ENCODE measurements at regions not wholly inside any gene's neighbourhood (a gene's known extent, or its start where the extent isn't known, plus 50 kb on each side); places are given as distances from the start of the nearest gene placed in this dataset.
"Not testable (repeated sequence)": the region's sequence is repeated elsewhere in the genome, so short reads cannot be mapped to it uniquely, and the experiment has no call there.

DNA sequence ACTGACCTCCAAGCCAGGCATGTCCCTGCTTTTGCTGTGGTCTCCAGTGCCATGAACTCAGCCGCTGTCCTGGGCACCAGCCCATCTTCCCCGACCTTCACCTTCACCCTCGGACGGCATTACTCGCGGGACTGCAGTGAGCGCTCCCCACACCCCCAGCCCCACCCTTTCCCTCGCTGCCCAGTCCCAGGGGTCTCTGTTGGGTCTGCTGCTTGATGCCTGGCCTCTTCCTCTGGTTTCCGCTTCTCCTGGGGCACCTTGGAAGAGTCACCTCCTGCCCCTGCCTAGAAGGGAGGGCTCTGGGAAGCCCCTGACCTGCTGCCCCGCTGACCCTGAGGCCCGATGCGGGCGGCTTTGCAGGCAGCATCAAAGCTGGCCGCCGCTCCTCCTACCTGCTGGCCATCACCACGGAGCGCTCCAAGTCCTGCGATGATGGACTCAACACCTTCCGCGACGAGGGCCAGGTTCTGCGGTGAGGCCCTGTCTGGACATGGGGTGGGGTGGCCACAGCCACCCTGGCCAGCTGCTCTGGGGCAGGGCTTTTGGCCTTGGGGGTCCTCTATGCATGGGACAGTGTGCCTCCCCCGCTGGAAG is 102.3 kb downstream of the ZNF267 start:
- DNase-seq (ENCODE audit: low read depth) = not testable (repeated sequence)

DNA sequence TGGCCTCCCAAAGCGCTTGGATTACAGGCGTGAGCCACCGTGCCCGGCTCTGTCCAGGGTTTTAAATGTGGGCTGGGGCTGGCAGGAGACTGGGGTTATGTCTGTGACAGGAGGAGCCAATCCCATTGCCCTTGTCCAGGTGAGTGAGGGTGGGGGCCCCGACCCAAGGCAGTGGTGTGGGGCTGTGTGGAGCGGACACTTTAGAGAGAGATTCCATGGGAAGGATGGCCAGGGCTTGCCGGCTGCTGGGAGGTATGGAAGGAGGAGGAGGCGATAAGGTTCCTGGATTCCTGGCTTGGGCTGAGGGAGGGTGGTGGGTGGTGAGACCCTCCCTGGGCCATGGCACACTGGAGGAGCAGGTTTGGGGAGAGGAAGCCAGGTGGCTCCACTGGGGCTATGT is 104.9 kb downstream of the ZNF267 start:
- not testable (repeated sequence) for DNase-seq (ENCODE audit: low read depth)

DNA sequence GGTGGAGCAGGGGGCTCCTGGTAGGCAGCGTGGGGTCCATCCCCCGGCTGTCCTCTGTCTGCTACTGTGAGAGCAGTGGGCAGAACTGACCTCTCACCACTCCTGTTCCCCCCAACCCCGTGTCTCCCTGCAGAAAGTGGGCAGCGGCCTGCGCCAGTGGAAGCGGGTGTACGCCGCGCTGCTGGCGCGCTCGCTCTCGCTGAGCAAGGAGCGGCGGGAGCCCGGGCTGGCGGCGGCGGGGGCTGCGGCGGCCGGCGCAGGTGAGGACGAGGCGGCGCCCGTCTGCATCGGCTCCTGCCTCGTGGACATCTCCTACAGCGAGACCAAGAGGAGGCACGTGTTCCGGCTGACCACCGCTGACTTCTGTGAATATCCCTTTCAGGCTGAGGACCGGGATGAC is 108.1 kb downstream of the ZNF267 start:
- not testable (repeated sequence) for DNase-seq (ENCODE audit: low read depth)

DNA sequence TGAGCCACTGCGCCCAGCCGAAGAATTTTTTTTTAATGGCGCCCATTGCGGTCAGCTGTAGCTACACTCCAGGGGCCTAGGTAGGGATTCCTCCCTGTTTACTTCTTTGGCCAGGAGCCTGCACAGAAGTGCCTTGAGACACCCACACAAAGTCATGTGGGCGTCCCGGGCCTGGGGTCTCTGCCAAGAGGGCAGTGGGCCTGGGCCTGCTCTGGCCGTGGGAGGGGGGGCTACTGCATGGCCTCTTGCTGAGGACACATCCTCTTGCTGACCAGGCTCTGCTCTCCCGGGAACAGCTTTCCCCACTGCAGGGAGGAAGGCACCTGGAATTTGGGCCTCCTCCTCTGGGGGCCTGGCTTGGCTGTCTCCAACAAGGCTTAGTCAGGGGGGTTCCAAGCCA is 109.4 kb downstream of the ZNF267 start:
- DNase-seq (ENCODE audit: low read depth) = not testable (repeated sequence)

DNA sequence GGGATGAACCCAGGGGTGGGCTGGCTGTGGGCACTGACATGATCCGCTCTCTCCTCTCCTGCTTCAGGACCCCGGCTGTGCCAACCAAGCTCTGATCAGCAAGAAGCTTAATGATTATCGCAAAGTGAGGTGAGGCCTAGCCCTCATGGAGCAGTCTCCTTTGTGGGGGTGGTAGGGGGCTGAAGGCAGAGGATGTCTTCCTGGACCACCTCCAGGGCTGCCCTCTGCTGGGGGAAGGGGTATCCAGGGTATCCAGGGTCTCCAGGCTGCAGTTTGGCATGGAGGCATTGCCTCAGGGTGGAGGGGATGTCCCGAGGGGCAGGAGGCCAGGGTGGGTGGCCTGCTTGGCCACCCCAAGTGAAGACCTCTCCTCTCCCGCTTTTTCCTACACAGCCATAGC is 110.1 kb downstream of the ZNF267 start:
- not testable (repeated sequence) for DNase-seq (ENCODE audit: low read depth)

DNA sequence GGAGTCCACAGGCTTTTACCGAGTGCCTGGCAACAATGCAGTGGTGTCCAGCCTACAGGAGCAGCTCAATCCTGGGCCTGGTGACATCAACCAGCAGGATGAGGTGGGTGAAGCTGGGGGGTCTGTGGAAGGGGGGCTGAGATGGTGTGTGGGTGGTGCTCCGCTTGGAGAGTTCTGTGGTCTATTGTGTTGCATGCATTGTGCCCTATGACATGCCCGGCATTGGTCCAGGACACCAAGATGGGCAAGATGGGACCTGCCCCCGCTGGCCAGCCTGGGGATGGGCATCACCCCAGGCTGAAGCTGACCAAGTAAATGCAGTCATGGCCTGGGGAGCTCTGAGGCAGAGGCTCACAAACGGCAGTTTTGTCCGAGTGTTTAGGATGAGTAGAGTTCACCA is 113.3 kb downstream of the ZNF267 start:
- not testable (repeated sequence) for DNase-seq (ENCODE audit: low read depth)

DNA sequence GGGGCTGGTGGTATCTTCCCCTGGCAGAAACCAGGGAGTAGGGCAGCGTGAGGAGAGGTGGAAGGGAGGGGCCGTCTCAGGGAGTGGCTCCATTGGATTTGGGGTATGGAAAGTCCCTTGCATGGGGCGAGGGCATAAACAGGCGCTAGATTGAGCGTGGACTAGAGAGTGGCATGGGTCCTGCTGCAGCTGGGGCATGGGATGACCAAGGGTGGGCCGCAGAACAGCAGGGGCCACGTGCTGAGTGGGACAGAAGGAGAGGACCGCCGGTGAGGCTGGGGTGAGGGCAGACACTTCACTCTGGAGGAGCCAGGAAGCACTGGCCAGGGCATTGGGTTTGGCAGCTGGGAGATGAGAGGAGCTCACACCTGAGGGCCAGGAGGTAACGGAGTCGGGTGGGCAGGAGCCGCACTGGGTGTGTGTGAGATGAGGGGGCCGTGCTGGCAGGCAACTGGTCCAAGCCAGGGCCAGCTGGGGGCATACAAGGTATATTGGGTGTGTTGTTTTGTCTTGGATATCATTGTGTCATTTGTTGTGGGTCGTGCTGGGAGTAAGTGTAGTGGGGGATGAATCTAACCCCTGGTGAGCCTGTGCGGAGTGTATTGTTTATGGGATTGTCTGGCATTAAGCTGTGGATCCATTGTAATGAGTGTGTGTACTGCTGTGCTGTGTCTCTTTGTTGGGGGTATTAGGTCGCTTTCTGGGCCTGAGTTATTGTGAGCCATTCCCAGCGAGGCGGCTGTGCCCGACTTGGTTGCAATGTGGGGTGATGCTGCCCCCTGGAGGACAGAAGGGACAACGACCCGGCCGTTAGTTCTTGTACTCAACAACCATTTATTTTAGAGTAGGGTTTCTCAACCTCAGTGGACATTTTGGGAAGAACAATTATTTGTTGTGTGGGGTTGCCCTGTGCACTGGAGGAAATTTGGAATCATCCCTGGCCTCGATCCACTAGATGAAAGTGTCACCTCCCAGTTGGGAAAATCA is 115.3 kb downstream of the ZNF267 start:
- not testable (repeated sequence) for DNase-seq (ENCODE audit: low read depth)

DNA sequence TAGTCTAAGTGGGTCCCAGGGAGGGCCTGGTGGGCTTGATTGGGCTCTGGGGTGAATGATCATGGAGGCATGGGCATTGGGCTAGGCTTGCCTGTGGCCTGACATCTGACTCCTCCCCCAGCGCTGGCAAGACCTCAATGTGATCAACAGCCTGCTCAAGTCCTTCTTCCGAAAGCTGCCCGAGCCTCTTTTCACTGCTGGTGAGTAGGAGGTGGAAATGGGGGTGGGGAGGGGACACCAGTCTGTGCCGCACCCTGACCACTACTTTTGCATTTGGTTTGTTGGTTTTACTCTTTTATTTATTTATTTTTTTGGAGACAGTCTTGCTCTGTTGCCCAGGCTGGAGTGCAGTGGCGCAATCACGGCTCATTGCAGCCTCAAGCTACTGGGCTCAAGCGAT is 116.7 kb downstream of the ZNF267 start:
- DNase-seq (ENCODE audit: low read depth) = not testable (repeated sequence)

DNA sequence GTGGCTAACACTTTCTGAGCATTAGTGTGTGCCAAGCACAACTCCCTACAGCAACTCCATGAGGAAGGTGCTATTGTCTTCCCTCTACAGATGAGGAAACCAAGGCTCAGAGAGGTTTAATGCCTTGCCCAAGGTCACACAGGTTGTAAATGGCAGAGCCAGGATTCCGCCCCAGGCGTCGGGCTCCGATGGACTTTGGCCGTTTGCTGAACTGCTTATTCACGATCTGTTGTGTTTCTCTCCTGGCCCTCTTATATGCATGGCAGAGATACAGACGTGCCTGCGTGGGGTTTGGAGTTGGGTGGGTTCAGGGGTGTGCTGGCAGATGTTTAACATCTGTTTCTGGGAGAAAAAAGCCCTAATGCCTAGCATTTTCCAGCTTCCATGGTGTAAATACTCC is 117.4 kb downstream of the ZNF267 start:
- not testable (repeated sequence) for DNase-seq (ENCODE audit: low read depth)

DNA sequence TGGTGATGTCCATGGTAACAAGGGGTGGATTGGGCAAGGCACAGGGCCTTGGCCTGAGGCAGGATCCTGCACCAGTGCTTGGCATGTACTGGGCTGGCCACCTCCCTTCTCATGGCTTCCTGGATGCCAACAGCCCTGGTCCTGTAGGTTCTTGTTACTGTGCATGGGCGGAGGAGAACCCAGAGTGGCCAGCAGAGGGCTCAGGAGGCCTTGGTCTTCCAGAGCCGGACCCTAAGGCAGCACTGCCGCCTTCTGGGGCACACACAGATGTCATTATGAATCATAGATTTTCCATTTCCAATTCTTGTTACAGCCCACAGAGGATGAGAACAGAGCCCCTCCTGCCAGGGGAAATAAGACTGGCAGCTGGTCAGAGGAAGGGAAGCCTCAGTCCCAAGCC is 122.7 kb downstream of the ZNF267 start:
- not testable (repeated sequence) for DNase-seq (ENCODE audit: low read depth)

DNA sequence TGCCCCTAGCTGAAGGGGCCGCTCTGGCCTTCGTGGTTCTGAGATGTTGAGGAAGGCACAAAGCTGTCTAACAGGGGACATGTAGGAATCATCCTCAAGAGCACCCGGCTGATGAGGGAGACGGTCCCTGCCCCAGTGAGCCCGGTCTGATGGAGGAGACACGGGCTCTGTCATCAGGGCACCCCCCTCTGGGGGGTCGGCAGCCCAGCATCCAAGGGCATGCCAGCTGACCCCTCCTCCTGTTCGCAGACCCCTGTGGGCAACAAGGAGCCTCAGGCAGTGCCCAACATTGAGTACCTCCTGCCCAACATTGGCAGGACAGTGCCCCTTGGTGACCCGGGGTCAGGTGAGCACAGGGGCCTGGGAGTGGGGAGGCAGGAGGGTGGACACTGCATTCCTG is 128.9 kb downstream of the ZNF267 start:
- not testable (repeated sequence) for DNase-seq (ENCODE audit: low read depth)

DNA sequence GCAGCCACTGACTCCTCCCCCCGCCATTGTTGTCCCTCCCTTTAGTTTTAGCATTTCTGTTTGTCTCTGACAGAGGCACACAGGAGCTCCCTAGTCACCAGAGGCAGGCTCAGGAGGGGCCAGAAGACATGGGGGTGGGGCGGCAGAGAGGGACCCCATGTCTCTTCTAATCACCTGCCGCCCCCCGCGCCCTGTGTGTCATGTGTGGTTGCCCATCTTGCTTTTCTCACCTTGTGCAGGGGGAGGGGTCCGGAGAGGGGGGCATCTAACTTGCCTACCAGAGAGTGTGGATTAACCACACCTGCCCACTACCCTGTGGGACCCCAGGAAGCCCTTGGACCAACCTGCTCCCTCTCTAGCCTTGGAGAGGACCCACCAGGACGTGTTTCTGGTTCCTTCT is 130.2 kb downstream of the ZNF267 start:
- not testable (repeated sequence) for DNase-seq (ENCODE audit: low read depth)

DNA sequence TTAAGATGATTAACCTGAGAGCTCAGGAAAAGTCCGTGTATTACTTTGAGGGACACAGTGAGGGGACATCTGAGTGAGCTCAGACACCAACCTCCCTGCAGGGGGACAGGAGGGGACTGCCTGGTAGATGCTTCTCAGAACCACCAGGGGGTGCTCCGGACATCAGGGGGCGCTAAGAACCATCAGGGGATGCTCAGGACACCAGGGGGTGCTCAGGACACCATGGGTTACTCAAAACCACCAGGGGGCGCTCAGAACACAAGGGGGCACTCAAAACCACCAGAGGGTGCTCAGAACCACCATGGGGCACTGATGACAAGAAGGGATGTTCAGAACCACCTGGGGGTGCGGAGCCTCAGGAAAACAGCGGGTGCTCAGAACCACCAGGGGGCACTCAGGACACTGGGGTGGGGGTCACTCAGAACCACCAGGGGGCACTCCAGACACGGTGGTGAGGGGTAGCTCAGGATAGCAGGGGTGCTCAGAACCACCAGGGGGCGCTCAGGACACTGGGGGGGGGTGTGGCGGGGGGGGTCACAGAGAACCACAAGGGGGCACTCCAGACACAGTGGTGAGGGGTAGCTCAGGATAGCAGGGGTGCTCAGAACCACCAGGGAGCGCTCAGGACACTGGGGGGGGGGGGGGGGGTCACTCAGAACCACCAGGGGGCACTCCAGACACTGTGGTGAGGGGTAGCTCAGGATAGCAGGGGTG is 165.3 kb downstream of the ZNF267 start:
- DNase-seq (ENCODE audit: low read depth) = not testable (repeated sequence)

DNA sequence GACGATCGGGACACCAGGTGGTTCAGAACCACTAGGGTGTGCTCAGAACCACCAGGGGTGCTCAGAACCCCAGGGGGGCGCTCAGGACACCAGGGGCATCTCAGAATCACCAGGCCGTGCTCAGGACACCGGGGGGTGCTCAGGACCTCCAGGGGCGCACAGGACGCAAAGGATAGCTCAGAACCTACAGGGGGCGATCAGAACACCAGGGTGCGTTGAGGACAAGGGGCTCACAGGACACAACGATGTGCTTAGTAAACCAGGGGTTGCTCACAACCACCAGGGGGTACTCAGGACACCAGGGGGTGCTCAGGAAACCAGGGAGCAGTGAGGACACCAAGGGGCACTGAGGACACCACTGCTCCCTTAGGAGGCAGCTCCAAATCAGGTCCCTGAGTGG is 166.3 kb downstream of the ZNF267 start:
- not testable (repeated sequence) for DNase-seq (ENCODE audit: low read depth)

DNA sequence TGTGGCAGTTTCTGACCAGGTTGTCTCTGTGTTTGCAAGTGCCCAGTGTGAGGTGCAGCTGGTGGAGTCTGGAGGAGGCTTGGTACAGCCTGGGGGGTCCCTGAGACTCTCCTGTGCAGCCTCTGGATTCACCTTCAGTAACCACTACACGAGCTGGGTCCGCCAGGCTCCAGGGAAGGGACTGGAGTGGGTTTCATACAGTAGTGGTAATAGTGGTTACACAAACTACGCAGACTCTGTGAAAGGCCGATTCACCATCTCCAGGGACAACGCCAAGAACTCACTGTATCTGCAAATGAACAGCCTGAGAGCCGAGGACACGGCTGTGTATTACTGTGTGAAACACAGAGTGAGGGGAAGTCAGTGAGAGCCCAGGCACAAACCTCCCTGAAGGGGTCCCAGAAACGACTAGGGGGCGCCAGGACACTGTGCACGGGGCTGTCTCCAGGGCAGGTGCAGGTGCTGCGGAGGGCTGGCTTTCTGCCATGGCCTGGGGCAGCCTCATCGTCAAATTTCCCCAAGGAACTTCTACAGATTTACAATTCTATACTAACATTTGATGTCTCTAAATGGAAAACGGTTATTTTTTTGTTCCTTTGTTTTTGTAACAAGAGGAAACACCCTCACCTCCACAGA is 187.0 kb upstream of the TP53TG3D start:
- not testable (repeated sequence) for DNase-seq (ENCODE audit: low read depth)

DNA sequence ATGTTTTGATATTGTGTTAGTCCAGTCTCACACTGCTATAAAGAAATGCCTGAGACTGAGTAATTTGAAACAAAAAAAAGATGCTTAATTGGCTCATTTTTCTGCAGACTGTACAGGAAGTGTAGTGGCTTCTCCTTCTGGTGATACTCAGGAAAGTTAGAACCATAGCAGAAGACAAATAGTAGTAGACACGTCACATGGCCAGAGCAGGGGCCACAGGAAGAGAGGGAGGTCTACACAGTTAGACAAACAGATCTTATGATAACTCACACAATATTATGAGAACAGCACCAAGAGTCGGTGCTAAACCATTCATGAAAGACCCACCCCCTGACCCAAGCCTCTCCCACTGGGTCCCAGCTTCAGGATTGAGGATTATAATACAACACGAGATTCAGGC is 181.5 kb upstream of the TP53TG3D start:
- DNase-seq (ENCODE audit: low read depth) = not testable (repeated sequence)

DNA sequence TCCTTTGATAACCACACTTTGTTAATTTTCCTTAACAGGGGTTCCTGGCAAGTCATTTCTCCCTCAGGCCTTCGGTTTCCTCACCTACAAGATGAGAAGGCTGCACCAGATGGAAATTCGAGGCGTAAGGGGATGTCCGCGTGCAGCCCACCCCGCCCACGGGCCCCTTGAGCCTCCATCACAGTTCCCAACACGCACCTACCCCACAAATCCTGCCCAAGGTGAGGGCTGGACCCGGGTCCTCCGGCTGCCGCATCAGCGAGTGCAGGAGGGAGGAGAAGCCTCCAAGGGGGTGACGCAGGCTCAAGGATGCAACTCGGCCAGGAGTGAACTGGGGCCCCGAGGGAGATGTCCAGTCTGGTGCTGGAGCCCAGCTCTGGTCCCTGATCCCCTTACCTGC is 169.2 kb upstream of the TP53TG3D start:
- DNase-seq (ENCODE audit: low read depth) = not testable (repeated sequence)

DNA sequence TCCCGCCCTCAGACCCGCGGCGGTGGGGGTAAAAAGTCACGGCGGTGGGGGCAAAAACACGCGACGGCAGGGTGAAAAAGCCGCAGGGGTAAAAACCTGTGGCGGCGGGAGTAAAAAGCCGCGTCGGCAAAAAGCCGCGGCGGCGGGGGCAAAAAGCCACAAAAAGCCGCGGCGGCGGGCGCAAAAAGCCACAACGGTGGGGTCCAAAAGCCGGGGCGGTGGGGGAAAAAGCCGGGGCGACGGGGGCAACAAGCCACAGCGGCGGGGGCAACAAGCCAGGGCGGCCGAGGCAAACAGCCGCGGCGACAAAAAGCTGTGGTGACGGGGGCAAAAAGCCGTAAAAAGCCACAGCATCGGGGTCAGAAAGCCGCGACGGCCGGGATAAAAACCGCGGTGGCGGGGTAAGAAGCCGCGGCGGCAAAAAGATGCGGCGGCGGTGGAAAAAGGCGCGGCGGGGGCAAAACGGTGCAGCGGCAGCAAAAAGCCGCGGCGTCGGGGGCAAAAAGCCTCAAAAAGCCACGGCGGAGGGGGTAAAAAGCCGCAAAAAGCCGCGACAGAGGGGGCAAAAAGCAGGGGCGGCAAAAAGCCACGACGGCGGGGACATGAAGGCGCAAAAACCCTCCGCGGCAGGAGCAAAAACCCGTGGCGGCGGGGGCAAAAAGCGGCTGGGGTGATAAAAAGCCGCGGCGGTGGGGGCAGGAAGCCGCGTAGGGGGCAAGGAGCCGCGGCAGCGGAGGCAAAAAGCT is 168.3 kb upstream of the TP53TG3D start:
- not testable (repeated sequence) for DNase-seq (ENCODE audit: low read depth)

DNA sequence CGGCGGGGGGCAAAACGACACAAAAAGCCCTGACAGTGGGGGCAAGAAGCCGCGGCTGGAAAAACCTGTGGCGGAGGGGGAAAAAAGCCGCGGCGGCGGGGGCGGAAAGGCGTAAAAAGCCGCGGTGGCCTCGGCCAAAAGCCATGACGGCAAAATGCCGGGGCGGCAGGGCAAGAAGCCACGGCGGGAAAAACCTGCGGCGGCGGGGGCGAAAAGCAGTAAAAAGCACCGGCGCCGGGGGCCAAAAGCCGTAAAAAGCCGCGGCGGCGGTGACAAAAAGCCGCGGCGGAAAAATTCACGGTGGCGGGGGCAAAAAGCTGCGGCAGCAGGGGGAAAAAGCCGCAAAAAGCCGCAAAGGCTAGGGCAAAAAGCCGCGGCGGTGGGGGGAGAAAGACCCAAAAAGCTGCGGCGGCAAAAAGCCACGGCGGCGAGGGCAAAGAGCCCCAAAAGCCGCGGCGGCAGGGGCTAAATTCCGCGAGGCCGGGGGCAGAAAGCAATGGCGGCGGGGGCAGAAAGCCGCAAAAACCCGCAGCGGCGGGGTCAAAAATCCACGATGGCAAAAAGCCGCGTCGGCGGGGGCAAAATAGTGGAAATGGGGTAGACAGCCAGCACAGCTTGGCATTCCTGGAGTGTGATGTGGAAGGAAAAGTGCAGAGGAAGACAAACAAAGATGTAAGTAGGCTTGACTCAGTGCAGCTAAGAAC is 167.5 kb upstream of the TP53TG3D start:
- peak; percentile 0 for DNase-seq (ENCODE audit: low read depth)

DNA sequence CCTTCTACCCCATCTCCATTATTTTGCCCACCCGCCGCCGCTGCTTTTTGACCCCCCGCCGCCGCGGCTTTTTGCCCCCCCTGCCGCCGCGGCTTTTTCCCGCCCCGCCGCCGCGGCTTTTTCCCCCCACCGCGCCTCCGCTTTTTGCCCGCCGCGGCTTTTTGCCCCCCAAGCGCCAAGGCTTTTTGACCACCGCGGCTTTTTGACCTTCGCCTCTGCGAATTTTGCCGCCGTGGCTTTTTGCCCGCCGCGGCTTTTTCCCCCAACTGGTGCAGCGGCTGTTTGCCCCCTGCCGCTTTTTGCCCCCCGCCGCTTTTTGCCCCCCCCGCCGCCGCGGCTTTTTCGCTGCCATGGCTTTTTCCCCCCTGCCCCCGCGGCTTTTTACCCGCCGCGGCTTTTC is 137.5 kb upstream of the TP53TG3D start:
- DNase-seq (ENCODE audit: low read depth) = not testable (repeated sequence)

DNA sequence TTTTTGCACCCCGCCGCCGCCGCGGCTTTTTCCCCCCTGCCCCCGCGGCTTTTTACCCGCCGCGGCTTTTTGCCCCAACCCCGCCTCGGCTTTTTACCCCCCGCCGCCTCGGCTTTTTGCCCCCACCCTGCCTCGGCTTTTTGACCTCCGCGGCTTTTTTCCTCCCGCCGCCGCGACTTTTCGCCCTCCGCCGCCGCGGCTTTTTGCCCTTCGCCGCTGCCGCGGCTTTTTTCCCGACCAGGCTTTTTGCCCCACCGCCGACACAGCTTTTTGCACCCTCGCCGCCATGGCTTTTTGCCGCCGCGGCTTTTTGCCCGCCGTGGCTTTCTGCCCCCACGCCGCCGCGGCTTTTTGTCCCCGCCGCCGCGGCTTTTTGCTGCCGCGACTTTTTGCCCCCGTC is 137.0 kb upstream of the TP53TG3D start:
- no peak for DNase-seq (ENCODE audit: low read depth)
